Stimulated activated CD4-positive, alpha-beta T cell treated with anti-CD3 and anti-CD28 coated beads, Interleukin-4, amount 100 ng/mL, for 1 hour (primary cell): ENCODE measurements at regions not wholly inside any gene's neighbourhood (a gene's known extent, or its start where the extent isn't known, plus 50 kb on each side); places are given as distances from the start of the nearest gene placed in this dataset.

ENCODE experiments used
- DNase-seq: peaks from one replicate; pipeline ENCODE4 v3.0.0-alpha.2; 2020

DNA sequence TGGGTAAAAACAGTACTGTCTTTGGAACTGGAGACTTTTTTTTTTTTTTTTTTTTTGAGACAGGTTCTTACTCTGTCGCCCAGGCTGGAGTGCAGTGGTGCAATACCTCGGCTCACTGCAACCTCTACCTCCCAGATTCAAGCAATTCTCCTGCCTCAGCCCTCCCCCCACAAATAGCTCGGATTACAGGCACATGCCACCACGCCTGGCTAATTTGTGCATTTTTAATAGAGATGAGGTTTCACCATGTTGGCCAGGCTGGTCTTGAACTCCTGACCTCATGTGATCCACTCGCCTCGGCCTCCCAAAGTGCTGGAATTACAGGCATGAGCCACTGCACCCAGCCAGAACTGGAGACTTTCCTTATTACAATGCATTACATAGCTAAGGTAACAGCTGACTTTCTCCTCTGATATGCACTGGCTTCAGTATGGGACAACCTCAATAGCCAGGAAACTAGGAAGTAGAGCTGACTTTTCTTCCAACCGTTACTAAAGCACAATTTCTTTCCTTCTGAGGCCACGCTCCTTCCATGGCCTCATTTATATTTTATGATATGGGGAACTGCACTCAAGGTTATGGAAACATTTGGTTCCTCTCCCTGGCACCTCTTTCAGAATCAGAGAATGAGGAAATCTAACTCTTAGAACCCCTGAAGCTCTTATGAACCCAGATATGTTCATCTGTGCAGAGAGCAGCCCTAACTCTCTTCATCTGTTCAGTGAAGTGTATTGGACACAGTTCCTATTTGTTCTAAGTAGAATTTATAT lies 53.5 kb upstream of the FAM9B start:
- no peak for DNase-seq

DNA sequence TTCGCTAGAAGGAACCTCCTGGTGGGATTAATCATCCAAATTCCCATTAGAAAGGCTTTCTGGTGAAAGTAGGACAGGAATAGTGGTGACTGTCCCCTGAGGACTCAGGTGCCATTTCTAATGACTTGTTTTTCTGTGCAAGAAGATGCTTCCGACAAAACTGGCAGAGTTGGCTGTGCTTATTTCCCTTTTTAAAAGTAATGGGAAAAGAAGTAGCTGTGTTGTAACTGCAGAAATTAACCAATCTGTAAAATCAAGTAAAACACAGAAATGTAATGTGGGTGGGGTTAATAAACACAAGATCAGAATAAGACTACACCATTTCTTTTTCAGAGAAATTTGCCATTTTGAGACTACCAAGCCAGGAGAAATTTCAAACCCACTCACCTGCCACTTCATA lies 55.0 kb upstream of the FAM9B start:
- no peak for DNase-seq

DNA sequence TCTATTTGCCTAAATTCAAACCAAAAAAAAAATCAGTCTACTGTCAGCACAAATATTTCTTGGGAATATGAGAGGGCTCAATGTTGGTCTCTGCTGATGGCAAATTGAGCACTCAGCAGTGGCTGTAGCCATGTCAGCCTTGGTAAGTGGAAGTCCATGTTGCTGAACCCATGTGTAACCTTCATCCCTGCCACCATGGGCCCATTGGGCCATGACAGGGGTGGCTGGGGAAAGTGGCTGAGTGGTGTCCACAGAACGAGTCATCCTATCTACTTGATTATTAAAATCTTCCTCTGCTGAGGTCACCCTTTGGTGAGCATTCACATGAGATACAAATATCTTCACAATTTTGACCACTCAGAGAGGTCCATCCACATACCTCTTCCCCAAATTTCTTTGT lies 56.8 kb upstream of the FAM9B start:
- DNase-seq = no peak

DNA sequence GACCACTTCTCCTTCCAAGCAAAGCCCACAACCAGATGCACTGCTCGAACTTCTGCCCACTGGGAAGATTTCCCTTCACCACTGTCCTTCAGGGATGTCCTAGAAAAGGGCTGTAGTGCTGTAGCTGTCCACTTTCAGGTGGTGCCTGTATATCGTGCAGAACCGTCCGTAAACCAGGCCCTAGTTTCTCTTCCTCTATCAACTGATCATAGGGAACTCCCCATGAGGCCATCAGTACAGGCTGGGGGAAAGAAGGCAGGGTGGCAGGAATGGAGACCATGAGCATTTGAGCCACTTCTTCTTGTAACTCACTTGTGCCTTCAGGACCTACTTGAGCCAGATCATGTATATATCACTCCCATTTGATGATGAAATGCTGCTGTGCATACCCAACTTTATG lies 57.3 kb upstream of the FAM9B start:
- DNase-seq = no peak

DNA sequence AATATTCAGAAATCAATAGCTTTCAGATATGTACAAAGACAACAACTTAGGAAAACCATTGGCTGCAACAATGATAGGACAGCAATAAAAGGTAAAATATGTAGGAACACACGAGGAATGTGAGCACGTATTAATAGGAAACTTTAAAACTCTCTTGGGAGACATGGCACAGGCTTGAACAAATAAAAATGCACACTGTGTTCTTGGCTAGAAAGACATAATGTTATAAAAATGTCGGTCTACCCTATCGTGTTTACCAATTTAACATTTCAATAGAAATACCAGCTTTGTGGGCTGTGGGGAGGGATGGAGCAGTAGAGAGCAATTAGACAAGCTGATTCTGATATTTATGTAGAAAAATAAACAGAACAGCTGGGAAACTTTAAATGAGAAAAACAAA lies 69.0 kb upstream of the FAM9B start:
- DNase-seq = no peak

DNA sequence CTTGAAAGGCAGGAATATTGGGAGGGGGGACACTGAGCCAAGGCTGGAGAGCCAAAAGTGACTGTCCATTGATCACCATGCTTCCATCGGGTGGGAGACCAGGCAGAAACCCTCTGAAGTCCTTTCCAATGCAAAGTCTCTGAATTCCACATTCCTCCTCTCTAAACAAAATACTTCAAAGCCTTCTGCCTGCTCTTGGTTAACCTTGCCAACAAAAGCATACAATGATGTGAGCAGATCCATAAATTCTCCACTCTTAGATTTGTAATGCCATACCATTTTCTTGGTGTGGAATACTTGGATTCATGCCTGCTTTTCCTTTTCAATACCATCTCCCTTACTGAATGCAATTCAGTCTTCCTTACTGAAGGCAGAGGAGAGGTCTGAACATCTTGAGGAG lies 74.1 kb upstream of the FAM9B start:
- no peak for DNase-seq

DNA sequence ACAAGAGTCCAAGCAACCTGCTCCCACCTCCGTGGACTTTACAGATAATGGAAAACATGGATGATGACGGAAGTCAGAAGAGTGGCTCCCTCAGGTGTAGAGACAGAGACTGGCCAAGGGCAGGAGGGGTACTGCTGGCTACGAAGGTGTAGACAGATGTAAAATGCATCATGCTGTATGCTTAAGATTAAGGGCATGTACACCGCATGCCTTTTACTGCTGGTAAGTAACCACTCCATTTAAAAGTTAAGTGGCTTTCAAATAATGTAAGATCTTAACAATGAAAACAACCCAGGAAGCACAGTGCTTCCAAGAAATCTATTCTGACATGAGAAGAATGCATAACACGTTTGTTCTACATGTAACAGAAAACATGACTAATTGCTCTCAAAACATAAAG lies 76.9 kb upstream of the FAM9B start:
- no peak for DNase-seq

DNA sequence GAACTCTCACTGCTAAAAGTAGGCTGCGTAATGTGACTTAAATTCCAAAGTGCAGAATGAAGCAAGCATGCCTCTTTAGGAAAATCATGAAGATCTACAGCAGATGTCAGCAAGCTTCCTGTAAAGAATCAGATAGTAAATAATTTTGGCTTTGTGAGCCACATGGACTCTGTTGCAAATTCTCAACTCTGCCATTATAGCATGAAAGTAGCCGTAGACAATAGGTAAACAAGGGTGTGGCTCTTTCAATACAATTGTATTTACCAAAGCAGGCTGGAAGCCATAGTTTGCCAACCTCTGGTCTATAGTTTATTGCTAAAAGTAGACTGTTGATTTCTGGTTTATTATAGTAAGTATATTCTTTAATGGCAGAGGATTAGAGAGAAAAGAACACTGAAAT lies 80.3 kb upstream of the FAM9B start:
- no peak for DNase-seq

DNA sequence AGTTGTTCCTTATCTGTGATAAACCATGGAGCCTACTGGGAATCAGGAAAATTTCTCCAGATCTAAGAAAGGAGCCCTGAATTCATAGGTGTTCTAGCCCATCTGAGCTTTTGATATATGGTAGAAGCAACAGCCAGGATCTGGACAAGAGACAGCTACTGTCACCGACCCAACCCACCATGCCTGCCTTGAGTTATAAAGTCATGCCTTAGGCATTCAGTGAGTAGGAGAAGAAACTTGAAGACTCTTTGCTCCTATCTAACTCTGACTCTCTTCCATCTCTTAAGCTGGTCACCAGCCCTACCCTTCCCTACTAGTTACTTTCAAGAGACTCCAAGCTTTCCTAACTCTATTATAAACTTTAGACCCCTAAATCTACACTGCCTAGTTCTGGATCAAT lies 83.9 kb upstream of the FAM9B start:
- DNase-seq = no peak

DNA sequence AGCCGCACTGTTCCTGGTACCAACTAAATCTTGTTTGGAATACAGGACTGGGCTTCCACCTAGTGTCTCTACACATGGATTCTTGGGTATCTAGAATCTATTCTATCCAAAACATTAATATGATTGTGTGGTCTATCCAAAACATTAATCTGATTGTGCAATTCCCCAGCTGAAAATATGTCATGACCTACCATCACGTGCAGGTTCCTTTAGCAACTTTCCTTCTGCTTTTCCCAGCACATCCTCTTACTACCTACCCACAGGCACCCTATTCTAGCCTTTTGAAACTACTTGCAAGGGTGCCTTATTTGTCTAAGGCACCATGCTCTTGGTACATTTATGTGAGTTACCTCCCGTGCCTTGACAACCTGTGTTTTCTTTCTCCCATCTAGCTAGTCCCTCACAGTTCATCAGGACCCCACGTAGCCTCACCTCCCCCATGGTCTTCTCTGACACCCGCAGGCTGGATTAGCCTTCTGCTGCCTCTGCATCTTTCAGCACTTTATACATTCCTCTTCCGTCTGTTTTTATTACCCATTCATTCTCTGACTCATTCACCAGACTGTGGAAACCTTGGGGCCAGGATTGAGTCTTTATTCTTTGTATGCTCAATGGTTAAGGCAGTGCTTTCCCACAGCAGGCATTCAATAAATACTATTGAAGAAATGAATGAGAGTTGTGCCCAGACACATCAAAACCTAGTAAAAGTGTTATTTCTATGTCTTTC lies 88.8 kb upstream of the FAM9B start:
- DNase-seq = no peak

DNA sequence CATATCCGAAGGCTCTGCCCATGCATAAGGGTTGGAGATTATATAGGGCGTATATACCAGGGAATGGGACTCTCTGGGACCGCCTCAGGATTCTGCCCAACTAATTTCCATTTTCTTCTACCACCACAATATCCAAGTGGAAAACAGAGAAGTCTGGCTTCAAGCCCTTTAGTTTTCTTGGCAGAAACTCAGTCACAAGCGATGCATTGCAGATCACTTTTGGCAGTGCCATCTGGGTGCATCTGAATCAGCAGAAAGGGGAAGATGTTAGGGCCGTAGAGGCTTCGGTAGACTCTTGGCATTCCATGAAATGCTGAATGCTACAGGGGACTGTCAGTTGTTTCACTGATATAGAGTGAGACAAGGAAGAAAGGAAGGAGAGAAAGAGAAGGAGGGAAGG lies 94.1 kb upstream of the FAM9B start:
- no peak for DNase-seq

DNA sequence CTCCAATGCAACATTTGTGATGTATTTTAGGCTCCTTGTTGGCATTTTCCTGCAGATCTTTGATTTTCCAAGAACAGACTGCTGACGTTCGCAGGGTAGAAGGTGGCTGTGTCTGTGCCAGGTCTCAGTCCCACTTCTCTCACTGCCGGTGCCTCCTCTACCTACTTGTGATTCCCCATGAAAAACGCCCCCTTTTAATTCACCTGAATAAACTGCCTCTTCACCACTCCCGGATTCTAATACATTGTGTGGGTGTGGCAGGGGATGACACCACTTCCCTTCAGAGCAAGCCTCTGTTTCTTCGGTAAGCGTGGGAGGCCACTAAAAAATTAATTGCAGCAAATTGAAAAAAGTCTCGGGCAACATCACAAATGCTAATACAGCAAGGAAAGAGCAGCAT lies 96.1 kb upstream of the FAM9B start:
- DNase-seq = no peak

DNA sequence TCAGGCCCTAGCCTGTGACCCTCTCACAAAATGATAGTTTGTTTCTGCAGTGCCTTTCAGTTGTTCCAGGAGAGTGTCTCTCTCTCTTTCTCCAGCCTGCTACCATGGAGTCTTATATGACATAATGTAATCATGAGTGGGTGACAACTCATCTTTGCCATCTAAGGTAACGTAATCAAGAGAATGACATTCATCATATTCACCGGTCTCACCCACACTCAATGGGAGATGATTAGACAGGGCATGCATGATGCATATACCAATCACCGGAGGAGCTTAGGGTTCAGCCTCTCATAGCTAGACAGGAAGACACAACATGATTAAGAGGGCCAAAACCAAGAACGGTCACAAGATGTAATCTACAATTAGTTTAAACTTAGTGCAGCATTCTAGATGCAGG lies 97.1 kb upstream of the FAM9B start:
- DNase-seq = no peak

DNA sequence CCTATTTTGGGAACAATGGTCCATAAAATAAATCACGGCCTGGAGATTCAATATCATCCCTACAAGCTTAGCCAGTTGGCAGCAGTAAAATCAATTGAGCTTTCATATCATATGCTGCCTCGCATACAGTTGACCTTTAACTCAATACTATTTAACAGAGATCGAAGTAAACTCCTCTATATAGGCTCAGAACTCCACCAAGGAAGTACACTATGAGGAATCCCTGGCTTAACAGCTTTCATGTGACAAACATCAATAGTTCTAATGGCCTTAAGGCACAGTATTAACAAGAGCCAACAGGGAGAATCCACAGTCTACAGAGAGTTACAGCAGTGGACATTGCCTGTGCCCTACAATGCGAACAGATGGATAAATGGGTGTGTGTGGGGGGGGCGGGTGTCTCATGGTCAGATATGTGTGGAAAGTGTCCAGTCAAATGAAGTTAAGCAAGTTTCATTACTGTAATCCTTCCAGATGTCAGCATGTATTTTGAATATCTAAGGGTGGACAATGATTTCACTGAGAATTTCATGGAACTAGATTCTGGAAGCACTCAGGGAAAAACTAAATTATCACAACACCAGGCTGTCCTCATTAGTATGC lies 98.2 kb upstream of the FAM9B start:
- DNase-seq = no peak

DNA sequence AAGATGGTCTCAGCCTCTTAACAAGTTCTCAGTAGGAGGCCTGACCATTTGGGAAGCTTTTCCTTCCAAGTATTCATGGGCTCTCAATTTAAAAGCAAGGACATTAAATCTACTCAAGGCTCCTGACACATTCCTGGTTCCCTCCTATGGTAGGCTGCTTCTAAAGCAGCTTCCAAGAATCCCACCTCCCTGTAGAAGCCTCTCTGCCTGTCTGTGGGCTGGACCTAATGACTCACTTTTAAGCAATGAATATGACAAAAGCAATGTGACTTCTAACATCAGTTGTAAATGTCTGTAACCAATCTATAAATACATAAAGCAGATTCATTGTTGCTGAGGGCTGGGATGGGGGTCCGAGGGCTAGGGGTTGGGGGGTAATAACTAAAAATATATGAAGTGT lies 99.5 kb upstream of the FAM9B start:
- DNase-seq = no peak

DNA sequence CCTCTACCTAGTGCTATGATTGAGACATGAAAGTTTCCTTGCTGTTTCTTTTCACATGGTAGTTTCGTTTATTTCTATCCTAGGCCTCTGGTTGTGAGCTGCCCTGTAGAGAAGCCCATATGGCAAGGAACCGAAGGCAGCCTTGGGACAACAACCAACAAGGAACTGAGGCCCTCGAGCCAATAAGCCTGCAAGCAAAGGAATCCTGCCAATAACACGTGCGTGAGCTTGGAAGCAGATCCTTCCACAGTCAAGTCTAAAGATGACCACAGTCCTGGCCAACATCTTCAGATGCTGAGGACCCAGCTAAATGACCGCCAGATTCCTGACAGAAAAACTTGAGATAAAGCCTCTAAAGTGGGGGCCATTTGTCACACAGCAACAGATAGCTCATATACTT lies 100.4 kb upstream of the FAM9B start:
- no peak for DNase-seq

DNA sequence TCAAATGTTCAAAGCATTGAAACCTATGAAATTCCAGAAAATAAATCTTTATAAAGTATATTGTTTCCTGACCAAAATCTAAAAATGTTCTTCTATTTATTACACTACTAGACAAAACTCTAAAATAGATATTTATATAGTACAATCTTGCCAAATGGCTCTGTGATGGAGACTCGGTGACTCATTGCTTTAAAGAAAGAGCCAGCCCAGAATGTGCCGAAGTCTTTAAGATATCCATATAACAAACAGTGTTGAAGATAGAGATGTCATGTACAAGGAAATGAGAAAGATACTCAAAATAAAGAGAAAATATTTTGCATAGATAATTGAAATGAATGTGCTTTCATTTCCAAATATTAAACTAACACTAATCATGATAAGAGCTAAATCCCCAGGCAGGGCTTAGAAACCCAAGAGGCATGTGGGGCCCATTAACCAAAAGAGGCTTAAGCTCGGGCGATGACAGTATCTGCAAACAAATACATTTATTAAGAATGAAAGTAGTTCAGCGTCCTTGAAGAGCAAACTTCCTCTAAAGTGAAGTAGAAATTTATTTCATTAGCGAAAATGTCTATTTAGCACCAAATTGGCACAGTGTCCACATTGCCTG lies 102.1 kb upstream of the FAM9B start:
- no peak for DNase-seq

DNA sequence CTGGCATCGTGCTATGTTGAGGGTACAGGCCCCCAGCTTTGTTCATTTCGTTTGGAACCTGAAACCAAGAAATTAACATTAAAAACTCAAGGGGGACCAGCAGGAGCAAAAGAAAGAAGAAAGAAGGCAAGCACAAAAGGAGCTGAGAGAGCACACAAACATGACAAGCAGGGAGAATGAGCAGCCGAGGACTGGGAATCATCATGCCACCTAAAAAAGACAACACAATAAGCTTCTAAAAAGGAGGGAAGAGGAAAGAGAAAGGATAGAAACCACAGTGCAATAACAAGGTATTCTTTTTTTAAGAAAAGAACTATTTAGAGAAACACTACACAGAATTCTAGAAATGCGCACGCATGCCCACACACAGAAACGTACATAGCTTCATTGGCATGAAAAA lies 103.2 kb upstream of the FAM9B start:
- no peak for DNase-seq

DNA sequence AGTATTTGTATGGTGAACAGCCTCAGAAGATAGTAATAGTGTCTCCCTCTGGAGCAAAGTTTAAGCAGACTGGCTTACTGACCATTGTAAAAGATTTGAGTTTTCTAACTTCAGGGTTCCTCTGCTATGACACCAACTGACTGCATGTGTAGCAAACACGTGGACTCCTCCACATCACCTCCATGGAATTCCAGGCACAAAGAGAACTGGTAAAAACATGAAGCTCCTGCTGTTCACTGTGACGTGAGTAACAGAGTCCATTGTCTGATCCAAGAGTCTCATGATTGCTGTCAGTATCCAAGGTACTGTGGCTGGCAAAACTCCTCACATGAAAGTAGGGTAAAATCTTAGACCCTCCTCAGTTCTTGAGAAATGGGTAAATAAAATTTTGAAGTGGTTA lies 107.6 kb upstream of the FAM9B start:
- no peak for DNase-seq

DNA sequence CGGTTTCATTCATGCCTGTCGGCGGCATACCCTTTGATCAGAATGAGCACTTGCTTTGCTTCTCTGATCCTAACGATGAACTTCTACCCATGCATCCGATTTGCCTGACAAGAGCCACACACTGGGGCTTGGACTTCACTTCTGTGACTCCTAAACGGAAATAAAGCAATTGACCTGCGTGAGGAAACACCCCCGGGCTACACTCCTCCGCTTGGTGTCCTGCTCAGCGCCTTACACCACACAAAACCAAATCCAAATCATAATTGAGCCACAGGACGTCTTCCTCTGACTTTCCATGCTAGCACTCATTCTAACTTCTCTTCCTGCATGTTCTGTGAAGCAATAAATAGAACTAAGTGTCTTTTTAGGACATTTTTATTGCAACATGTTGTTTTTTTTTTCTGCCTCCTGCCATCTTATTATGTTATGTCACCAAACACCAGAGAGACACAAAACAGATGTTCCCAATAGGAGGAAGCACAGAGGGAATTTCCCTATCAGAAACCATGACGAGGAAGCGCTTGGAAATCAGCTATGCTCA lies 110.8 kb upstream of the FAM9B start:
- DNase-seq = no peak

DNA sequence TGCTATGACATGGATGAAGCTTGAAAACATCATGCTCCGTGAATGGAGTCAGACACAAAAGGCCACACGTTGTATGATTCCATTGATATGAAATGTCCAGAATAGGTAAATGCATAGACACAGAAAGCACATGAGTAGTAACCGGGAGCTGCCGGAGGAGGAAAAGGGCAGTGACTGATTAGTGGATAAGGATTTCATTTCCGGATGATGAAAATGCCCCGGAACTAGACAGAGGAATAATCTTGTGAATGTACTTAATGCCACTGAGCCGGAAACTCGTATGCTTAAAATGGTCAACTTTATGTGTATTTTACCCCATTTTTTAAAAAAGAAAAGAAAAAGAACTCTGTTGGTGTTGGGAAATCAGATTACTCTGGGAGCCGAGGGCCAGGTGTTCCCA lies 112.7 kb upstream of the FAM9B start:
- no peak for DNase-seq

DNA sequence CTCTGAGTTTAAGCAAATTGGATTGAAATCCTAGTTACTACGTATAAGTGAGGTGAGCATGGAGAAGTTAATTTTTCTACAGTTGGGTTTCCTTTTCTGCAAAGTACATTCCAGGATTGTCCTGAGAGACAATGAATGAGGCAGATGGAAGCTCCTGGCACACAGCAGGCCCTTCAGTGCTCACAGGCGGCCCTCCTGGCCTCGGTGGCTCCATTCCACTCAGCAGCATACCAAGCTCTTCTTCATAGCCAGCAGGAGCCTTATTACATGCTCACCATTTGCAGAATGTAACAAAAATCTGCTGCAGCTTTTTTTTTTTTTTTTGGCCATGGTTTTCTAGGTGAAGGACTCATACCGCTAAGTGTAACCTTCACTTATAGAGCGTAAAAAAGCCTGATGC lies 113.2 kb upstream of the FAM9B start:
- DNase-seq = no peak

DNA sequence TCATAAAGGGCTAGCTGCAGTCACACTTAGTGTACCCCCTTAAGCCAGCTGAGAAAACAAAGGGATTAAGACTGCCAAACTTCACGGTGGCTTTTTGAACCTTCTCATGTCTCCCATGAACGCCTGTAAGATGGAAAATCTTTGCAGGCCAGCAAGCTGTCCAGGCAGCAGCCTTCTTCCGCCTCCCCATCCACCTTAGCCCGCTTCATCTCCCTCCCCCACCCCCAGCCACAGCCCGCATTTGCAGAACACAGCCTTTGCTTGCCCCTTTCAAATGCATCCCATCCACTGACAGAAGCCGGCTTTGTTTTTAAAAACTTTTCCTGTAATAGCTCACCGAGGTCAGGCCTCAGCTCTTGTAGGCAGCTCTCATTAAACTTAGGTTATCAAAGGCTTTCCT lies 113.8 kb upstream of the FAM9B start:
- DNase-seq = no peak
